GM21786 (cell line): ENCODE measurements at regions not wholly inside any gene's neighbourhood (a gene's known extent, or its start where the extent isn't known, plus 50 kb on each side); places are given as distances from the start of the nearest gene placed in this dataset.

Experiments
- ATAC-seq: cut with Tn5 transposase; IDR thresholded peaks from one replicate; pipeline ENCODE4 v1.9.1; 2021; ENCODE audit not compliant: unreplicated experiment

- ATAC-seq = no peak
Measured at GRCh38 chr5:3734632-3735031, 139.0 kb downstream of the IRX1 start.

- ATAC-seq = no peak
Measured at GRCh38 chr5:3736466-3736865, 140.8 kb downstream of the IRX1 start.

- ATAC-seq = no peak
Measured at GRCh38 chr5:3736926-3737325, 141.3 kb downstream of the IRX1 start.

- no peak for ATAC-seq
Measured at GRCh38 chr5:3738919-3739318, 143.3 kb downstream of the IRX1 start.

- no peak for ATAC-seq
Measured at GRCh38 chr5:3740546-3741373, 145.1 kb downstream of the IRX1 start.

- ATAC-seq = no peak
Measured at GRCh38 chr5:3741374-3741770, 145.7 kb downstream of the IRX1 start.

- ATAC-seq = no peak
Measured at GRCh38 chr5:3742750-3743149, 147.1 kb downstream of the IRX1 start.

GRCh38 chr5:3751846-3752245 lies 156.2 kb downstream of the IRX1 start:
- no peak for ATAC-seq

GRCh38 chr5:3778000-3778550 lies 182.4 kb downstream of the IRX1 start:
- ATAC-seq = no peak

GRCh38 chr5:3778945-3779344 lies 183.3 kb downstream of the IRX1 start:
- no peak for ATAC-seq

GRCh38 chr5:3780278-3780677 lies 184.6 kb downstream of the IRX1 start:
- ATAC-seq = no peak

GRCh38 chr5:3780907-3781306 lies 185.3 kb downstream of the IRX1 start:
- no peak for ATAC-seq

GRCh38 chr5:3784854-3785253 lies 189.2 kb downstream of the IRX1 start:
- ATAC-seq = no peak

GRCh38 chr5:3786165-3786564 lies 190.5 kb downstream of the IRX1 start:
- ATAC-seq = no peak

GRCh38 chr5:3786891-3787430 lies 191.3 kb downstream of the IRX1 start:
- ATAC-seq = no peak

- ATAC-seq = no peak
Measured at GRCh38 chr5:3787604-3788003, 192.0 kb downstream of the IRX1 start.

- ATAC-seq = no peak
Measured at GRCh38 chr5:3789519-3790193, 194.0 kb downstream of the IRX1 start.

- no peak for ATAC-seq
Measured at GRCh38 chr5:3793162-3793561, 197.5 kb downstream of the IRX1 start.

- ATAC-seq = no peak
Measured at GRCh38 chr5:3794611-3795010, 199.0 kb downstream of the IRX1 start.

GRCh38 chr5:3796736-3797135 lies 201.1 kb downstream of the IRX1 start:
- ATAC-seq = no peak

GRCh38 chr5:3801967-3802366 lies 206.3 kb downstream of the IRX1 start:
- ATAC-seq = no peak

GRCh38 chr5:3809455-3809854 lies 213.8 kb downstream of the IRX1 start:
- ATAC-seq = no peak
